ENCODE measurements at regions not wholly inside any gene's neighbourhood (a gene's known extent, or its start where the extent isn't known, plus 50 kb on each side); places are given as distances from the start of the nearest gene placed in this dataset.
"Not testable (repeated sequence)": the region's sequence is repeated elsewhere in the genome, so short reads cannot be mapped to it uniquely, and the experiment has no call there.

DNA sequence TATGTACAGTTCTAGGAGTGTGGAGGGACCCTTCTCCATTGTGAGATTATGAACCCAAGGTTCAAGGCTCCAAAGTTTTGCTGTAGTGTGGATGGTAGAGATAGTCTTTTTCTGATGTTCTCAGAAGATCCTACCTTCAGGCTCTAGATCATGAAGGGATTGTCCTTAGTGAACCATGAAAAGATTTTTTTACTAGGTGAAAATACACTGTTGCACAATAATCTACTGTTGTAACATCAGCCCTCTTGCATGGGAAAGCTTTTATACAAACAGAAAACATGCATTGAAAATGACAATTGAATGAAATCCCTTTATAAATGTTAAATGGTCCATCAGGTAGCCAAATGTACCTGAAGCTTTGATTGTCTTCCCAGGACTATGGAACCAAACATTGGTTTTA lies 177.8 kb downstream of the FAM76B start:
- DNase-seq (ENCODE audit: extremely low spot score in 2 of 2) = no peak
- no peaks in the 10 kb centered on the region for H3K4me1 ChIP-seq
- no peak overlapping the region for H3K4me3 ChIP-seq
- no peaks in the 10 kb centered on the region for H3K27me3 ChIP-seq
- no peaks in the 10 kb centered on the region for H3K36me3 ChIP-seq
- TF ChIP-seq POLR2A (IDR thresholded peaks at IDR 0.05) = no peak
- no peak for TF ChIP-seq POLR2AphosphoS5 (IDR thresholded peaks at IDR 0.05; ENCODE audit: insufficient read depth in 1 of 2, low read depth in 1 of 2)
- TF ChIP-seq, protein P1, sequence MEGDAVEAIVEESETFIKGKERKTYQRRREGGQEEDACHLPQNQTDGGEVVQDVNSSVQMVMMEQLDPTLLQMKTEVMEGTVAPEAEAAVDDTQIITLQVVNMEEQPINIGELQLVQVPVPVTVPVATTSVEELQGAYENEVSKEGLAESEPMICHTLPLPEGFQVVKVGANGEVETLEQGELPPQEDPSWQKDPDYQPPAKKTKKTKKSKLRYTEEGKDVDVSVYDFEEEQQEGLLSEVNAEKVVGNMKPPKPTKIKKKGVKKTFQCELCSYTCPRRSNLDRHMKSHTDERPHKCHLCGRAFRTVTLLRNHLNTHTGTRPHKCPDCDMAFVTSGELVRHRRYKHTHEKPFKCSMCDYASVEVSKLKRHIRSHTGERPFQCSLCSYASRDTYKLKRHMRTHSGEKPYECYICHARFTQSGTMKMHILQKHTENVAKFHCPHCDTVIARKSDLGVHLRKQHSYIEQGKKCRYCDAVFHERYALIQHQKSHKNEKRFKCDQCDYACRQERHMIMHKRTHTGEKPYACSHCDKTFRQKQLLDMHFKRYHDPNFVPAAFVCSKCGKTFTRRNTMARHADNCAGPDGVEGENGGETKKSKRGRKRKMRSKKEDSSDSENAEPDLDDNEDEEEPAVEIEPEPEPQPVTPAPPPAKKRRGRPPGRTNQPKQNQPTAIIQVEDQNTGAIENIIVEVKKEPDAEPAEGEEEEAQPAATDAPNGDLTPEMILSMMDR (IDR thresholded peaks at IDR 0.05) = no peak
- intact Hi-C loops (cut with DNase I) = no loop called here
- no peak overlapping the region for H3K27ac ChIP-seq
- H3K9me3 ChIP-seq = no peaks in the 10 kb centered on the region

DNA sequence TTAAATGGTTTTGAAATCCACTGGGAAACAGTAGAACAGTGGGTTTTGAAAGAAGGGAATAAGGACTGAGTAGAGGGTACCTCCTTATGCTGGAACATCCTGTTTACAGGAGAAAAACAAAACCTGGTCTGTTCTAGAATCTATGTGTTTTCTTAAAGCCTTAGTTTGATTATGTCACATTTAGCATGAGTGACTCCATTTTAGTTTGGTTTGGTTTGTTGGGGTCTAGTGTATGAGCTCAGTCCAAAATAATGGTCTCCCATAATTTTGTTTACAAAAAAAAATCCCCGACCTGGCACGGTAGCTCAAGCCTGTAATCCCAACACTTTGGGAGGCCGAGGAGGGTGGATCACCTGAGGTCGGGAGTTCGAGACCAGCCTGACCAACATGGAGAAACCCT lies 179.4 kb downstream of the FAM76B start:
- intact Hi-C loops (cut with DNase I); DNase-seq (ENCODE audit: extremely low spot score in 2 of 2); H3K36me3 ChIP-seq; H3K27me3 ChIP-seq; H3K4me1 ChIP-seq; H3K9me3 ChIP-seq; H3K4me3 ChIP-seq; H3K27ac ChIP-seq: not testable (repeated sequence)

- Histone ChIP-seq H3K4me3 (no peak overlapping the region), H3K9me3 (no peaks in the 10 kb centered on the region), H3K27ac (no peak overlapping the region), H3K27me3 (no peaks in the 10 kb centered on the region), H3K36me3 (no peaks in the 10 kb centered on the region), H3K4me1 (no peaks in the 10 kb centered on the region)
- DNase-seq (ENCODE audit: extremely low spot score in 2 of 2) = no peak
- intact Hi-C loops (cut with DNase I) = no loop called here
- TF ChIP-seq POLR2A (IDR thresholded peaks at IDR 0.05) (no peak), POLR2AphosphoS5 (IDR thresholded peaks at IDR 0.05; ENCODE audit: insufficient read depth in 1 of 2, low read depth in 1 of 2) (no peak)
- TF ChIP-seq, protein P1 (IDR thresholded peaks at IDR 0.05) = no peak
Observed at GRCh38 chr11:95608093-95608492, 181.5 kb downstream of the FAM76B start.

DNA sequence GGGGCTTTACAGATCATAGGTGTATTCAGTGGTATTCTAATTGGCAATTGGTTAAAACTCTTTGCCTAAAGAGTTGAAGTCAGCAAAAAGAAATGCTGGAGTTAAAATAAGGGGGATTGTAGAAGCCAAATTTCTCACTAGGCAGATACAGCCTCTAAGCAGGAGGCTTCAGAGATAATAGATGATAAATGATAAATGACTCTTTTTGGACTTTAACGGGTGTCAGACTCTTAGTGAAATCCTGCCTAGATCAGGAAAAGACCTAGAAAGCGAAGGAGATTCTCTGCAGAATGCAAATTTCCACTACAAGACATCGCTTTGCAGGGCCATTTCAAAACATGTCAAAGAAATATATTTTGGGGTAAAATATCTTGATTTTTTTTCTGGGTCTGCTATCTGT lies 182.8 kb downstream of the FAM76B start:
- no peak overlapping the region for H3K27ac ChIP-seq
- H3K4me3 ChIP-seq = no peak overlapping the region
- DNase-seq (ENCODE audit: extremely low spot score in 2 of 2) = no peak
- H3K9me3 ChIP-seq = no peaks in the 10 kb centered on the region
- no peak for TF ChIP-seq POLR2AphosphoS5 (IDR thresholded peaks at IDR 0.05; ENCODE audit: insufficient read depth in 1 of 2, low read depth in 1 of 2)
- TF ChIP-seq, protein P1 (IDR thresholded peaks at IDR 0.05) = no peak
- TF ChIP-seq POLR2A (IDR thresholded peaks at IDR 0.05) = no peak
- intact Hi-C loops (cut with DNase I) = no loop called here
- H3K4me1 ChIP-seq = no peaks in the 10 kb centered on the region
- no peaks in the 10 kb centered on the region for H3K36me3 ChIP-seq
- H3K27me3 ChIP-seq = no peaks in the 10 kb centered on the region

DNA sequence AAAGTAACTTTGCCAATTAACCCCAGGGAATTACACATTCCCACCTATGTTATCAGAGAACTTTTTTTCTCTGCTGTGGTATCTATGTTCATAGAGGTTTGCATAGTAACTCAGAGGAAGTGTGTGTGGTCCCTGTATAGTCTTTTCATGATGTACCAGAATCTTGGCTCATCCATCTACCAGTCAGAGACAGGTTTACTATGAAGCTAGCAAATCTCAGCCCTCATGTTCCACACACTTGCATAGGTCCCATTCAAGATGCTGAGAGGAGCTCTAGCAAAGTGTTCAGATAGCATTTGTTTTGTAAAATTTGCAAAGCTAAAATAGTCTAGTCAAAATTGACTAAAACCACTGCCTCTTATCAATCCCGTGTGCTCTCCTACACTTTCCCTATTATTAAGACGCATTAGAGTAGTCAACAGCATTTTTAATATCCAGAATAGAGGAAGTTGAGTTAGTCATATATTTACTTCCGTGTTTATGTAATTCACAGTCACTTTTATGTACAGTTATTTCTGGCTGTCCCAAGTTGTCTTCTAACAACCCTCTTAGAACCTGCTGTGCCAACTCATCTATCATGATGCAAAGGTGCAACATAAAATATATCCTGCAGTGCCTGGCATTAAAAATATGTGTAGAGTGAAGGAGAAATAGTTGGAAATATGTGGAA lies 184.2 kb downstream of the FAM76B start:
- no peak overlapping the region for H3K4me3 ChIP-seq
- H3K27me3 ChIP-seq = no peaks in the 10 kb centered on the region
- intact Hi-C loops (cut with DNase I) = no loop called here
- H3K36me3 ChIP-seq = no peaks in the 10 kb centered on the region
- no peaks in the 10 kb centered on the region for H3K4me1 ChIP-seq
- TF ChIP-seq POLR2A (IDR thresholded peaks at IDR 0.05) (no peak), POLR2AphosphoS5 (IDR thresholded peaks at IDR 0.05; ENCODE audit: insufficient read depth in 1 of 2, low read depth in 1 of 2) (no peak)
- TF ChIP-seq, protein P1 (IDR thresholded peaks at IDR 0.05) = no peak
- H3K9me3 ChIP-seq = no peaks in the 10 kb centered on the region
- H3K27ac ChIP-seq = no peak overlapping the region
- DNase-seq (ENCODE audit: extremely low spot score in 2 of 2) = no peak
